ENCODE measurements at regions not wholly inside any gene's neighbourhood (a gene's known extent, or its start where the extent isn't known, plus 50 kb on each side); places are given as distances from the start of the nearest gene placed in this dataset.

GRCh38 chr4:158016511-158016910, 156.3 kb downstream of the GASK1B start:
- ChIA-PET CTCF (interaction anchor here (0.7 kb wide), 1 partner anchor 179 kb away, joined by 3 read pairs; no protein-coding TSS in a partner anchor), POLR2A (no interaction called here)
- Histone ChIP-seq H3K4me3 (ENCODE audit: low read depth, low read length) (no peak overlapping the region), H3K36me3 (ENCODE audit: control insufficient read depth in 2 of 2, insufficient read depth in 1 of 2, low read length in 2 of 2) (no peaks in the 10 kb centered on the region), H3K9me3 (ENCODE audit: control insufficient read depth, insufficient read depth, low read depth, low read length) (no peaks in the 10 kb centered on the region), H3K4me1 (ENCODE audit: control insufficient read depth, insufficient read depth, low read length) (peaks cover 6% of the 10 kb centered on the region; the same call in 1 of the 2 replicates), H3K27ac (ENCODE audit: extremely low read depth, low read depth, low read length) (no peak overlapping the region)
- TF ChIP-seq ZXDB (tag by site-specific recombination; IDR thresholded peaks at IDR 0.05): no peak

GRCh38 chr4:158015241-158015640, 157.6 kb downstream of the GASK1B start:
- no peaks in the 10 kb centered on the region for H3K9me3 ChIP-seq (ENCODE audit: control insufficient read depth, insufficient read depth, low read depth, low read length)
- no peak overlapping the region for H3K27ac ChIP-seq (ENCODE audit: extremely low read depth, low read depth, low read length)
- ChIA-PET POLR2A (no interaction called here), CTCF (no interaction called here)
- peaks cover 4% of the 10 kb centered on the region; the same call in 1 of the 2 replicates for H3K4me1 ChIP-seq (ENCODE audit: control insufficient read depth, insufficient read depth, low read length)
- no peaks in the 10 kb centered on the region for H3K36me3 ChIP-seq (ENCODE audit: control insufficient read depth in 2 of 2, insufficient read depth in 1 of 2, low read length in 2 of 2)
- no peak overlapping the region for H3K4me3 ChIP-seq (ENCODE audit: low read depth, low read length)
- TF ChIP-seq BCL11A (tag by site-specific recombination; IDR thresholded peaks at IDR 0.05; ENCODE audit: low read depth): no peak
- no peak for TF ChIP-seq ZNF561 (tag by site-specific recombination; IDR thresholded peaks at IDR 0.05; ENCODE audit: borderline replicate concordance)
- TF ChIP-seq ZNF292 (tag by site-specific recombination; IDR thresholded peaks at IDR 0.05; ENCODE audit: borderline replicate concordance, low read depth): no peak
- TF ChIP-seq ZBTB20 (tag by site-specific recombination; IDR thresholded peaks at IDR 0.05): no peak
- no peak for TF ChIP-seq MYNN (tag by site-specific recombination; IDR thresholded peaks at IDR 0.05; ENCODE audit: borderline replicate concordance)
- no peak for TF ChIP-seq ZNF843 (tag by site-specific recombination; IDR thresholded peaks at IDR 0.05)
- TF ChIP-seq, protein P1, sequence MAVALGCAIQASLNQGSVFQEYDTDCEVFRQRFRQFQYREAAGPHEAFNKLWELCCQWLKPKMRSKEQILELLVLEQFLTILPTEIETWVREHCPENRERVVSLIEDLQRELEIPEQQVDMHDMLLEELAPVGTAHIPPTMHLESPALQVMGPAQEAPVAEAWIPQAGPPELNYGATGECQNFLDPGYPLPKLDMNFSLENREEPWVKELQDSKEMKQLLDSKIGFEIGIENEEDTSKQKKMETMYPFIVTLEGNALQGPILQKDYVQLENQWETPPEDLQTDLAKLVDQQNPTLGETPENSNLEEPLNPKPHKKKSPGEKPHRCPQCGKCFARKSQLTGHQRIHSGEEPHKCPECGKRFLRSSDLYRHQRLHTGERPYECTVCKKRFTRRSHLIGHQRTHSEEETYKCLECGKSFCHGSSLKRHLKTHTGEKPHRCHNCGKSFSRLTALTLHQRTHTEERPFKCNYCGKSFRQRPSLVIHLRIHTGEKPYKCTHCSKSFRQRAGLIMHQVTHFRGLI (tag by site-specific recombination; IDR thresholded peaks at IDR 0.05): no peak
- no peak for TF ChIP-seq RBAK (tag by site-specific recombination; IDR thresholded peaks at IDR 0.05)
- TF ChIP-seq ZNF280C (tag by site-specific recombination; IDR thresholded peaks at IDR 0.05): no peak
- TF ChIP-seq ZNF514 (tag by site-specific recombination; IDR thresholded peaks at IDR 0.05): no peak
- TF ChIP-seq ZNF23 (tag by site-specific recombination; IDR thresholded peaks at IDR 0.05; ENCODE audit: borderline replicate concordance): no peak
- TF ChIP-seq ZSCAN16 (tag by site-specific recombination; IDR thresholded peaks at IDR 0.05): no peak
- no peak for TF ChIP-seq ZFP3 (tag by site-specific recombination; IDR thresholded peaks at IDR 0.05; ENCODE audit: low read depth)
- no peak for TF ChIP-seq ZNF138 (tag by site-specific recombination; IDR thresholded peaks at IDR 0.05; ENCODE audit: borderline replicate concordance)

DNA sequence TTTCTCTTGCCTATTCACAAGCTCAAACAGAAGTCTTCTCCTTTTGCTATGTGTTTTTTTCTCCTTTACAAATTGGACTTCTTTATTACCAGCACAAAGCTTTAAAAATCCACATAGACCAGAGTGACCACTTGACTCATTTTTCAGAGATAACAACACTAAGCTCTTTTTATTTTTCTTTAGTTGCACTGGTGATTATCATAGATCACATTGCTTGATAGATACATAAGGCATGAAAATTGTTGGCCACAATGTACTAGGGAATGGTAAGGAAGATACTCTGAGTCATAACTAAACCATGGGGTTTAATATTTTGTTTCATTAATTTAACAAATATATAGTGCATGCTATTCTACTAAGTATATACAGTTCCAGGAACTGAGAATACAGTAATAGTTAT, 159.0 kb downstream of the GASK1B start:
- Histone ChIP-seq H3K9me3 (ENCODE audit: control insufficient read depth, insufficient read depth, low read depth, low read length) (no peaks in the 10 kb centered on the region), H3K36me3 (ENCODE audit: control insufficient read depth in 2 of 2, insufficient read depth in 1 of 2, low read length in 2 of 2) (no peaks in the 10 kb centered on the region), H3K4me1 (ENCODE audit: control insufficient read depth, insufficient read depth, low read length) (no peaks in the 10 kb centered on the region; the same call in 1 of the 2 replicates), H3K27ac (ENCODE audit: extremely low read depth, low read depth, low read length) (no peak overlapping the region), H3K4me3 (ENCODE audit: low read depth, low read length) (no peak overlapping the region)
- POLR2A ChIA-PET: no interaction called here
- CTCF ChIA-PET: interaction anchor here (0.6 kb wide), 1 partner anchor 158 kb away, joined by 3 read pairs; no protein-coding TSS in a partner anchor
- no peak for TF ChIP-seq ZNF311 (tag by site-specific recombination; IDR thresholded peaks at IDR 0.05; ENCODE audit: borderline replicate concordance)
- no peak for TF ChIP-seq MYNN (tag by site-specific recombination; IDR thresholded peaks at IDR 0.05; ENCODE audit: borderline replicate concordance)
- no peak for TF ChIP-seq ZNF501 (tag by site-specific recombination; IDR thresholded peaks at IDR 0.05)
- TF ChIP-seq KLF1 (tag by site-specific recombination; IDR thresholded peaks at IDR 0.05): no peak
- no peak for TF ChIP-seq GLI4 (tag by site-specific recombination; IDR thresholded peaks at IDR 0.05)
